ENCODE measurements at regions not wholly inside any gene's neighbourhood (a gene's known extent, or its start where the extent isn't known, plus 50 kb on each side); places are given as distances from the start of the nearest gene placed in this dataset.

- Histone ChIP-seq H3K4me3 (no peak overlapping the region), H3K4me1 (no peaks in the 10 kb centered on the region), H3K27ac (no peak overlapping the region), H3K27me3 (no peaks in the 10 kb centered on the region), H3K36me3 (no peaks in the 10 kb centered on the region), H3K9me3 (no peaks in the 10 kb centered on the region)
- TF ChIP-seq CTCF (IDR thresholded peaks at IDR 0.05) = no peak
- ATAC-seq = no peak
- no peak for DNase-seq
- intact Hi-C loops (cut with DNase I) = no loop called here
Observed at GRCh38 chr19:13611596-13611995, 105.3 kb upstream of the CACNA1A start.

GRCh38 chr19:13610039-13610691 is 103.9 kb upstream of the CACNA1A start:
- ATAC-seq (no peak), DNase-seq (no peak)
- no peak overlapping the region for H3K4me3 ChIP-seq
- no peaks in the 10 kb centered on the region for H3K36me3 ChIP-seq
- no peak for TF ChIP-seq CTCF (IDR thresholded peaks at IDR 0.05)
- H3K4me1 ChIP-seq = no peaks in the 10 kb centered on the region
- intact Hi-C loops (cut with DNase I) = no loop called here
- no peaks in the 10 kb centered on the region for H3K27me3 ChIP-seq
- H3K27ac ChIP-seq = no peak overlapping the region
- no peaks in the 10 kb centered on the region for H3K9me3 ChIP-seq

- no peak for TF ChIP-seq CTCF (IDR thresholded peaks at IDR 0.05)
- H3K9me3 ChIP-seq = no peaks in the 10 kb centered on the region
- no peaks in the 10 kb centered on the region for H3K36me3 ChIP-seq
- H3K27ac ChIP-seq = no peak overlapping the region
- intact Hi-C loops (cut with DNase I) = no loop called here
- DNase-seq (no peak), ATAC-seq (no peak)
- no peak overlapping the region for H3K4me3 ChIP-seq
- peaks cover 4% of the 10 kb centered on the region for H3K27me3 ChIP-seq
- no peaks in the 10 kb centered on the region for H3K4me1 ChIP-seq
Observed at GRCh38 chr19:13606156-13606555, 99.9 kb upstream of the CACNA1A start.

GRCh38 chr19:13604902-13605586 is 98.8 kb upstream of the CACNA1A start:
- TF ChIP-seq CTCF (IDR thresholded peaks at IDR 0.05) = no peak
- Histone ChIP-seq H3K4me1 (no peaks in the 10 kb centered on the region), H3K27me3 (peaks cover 4% of the 10 kb centered on the region), H3K36me3 (no peaks in the 10 kb centered on the region), H3K4me3 (no peak overlapping the region), H3K9me3 (no peaks in the 10 kb centered on the region), H3K27ac (no peak overlapping the region)
- intact Hi-C loops (cut with DNase I) = no loop called here
- DNase-seq = no peak
- no peak for ATAC-seq

GRCh38 chr19:13600802-13601201 is 94.5 kb upstream of the CACNA1A start:
- ATAC-seq (no peak), DNase-seq (no peak)
- no peaks in the 10 kb centered on the region for H3K9me3 ChIP-seq
- H3K27me3 ChIP-seq = peaks cover 9% of the 10 kb centered on the region
- no peak for TF ChIP-seq CTCF (IDR thresholded peaks at IDR 0.05)
- no peaks in the 10 kb centered on the region for H3K36me3 ChIP-seq
- no peaks in the 10 kb centered on the region for H3K4me1 ChIP-seq
- no peak overlapping the region for H3K27ac ChIP-seq
- intact Hi-C loops (cut with DNase I) = no loop called here
- H3K4me3 ChIP-seq = no peak overlapping the region

Measured in upper lobe of right lung (tissue), 1 donor.